ENCODE measurements at regions not wholly inside any gene's neighbourhood (a gene's known extent, or its start where the extent isn't known, plus 50 kb on each side); places are given as distances from the start of the nearest gene placed in this dataset.

GRCh38 chr10:44069573-44069972 is 315.3 kb downstream of the CXCL12 start:
- H3K4me2 ChIP-seq = no peak overlapping the region
- H3K27me3 ChIP-seq = no peaks in the 10 kb centered on the region
- no peak overlapping the region for H3K27ac ChIP-seq
- no peak overlapping the region for H3K4me3 ChIP-seq
- H3K4me1 ChIP-seq = no peaks in the 10 kb centered on the region
- no peak overlapping the region for H3K9ac ChIP-seq
- H3K36me3 ChIP-seq = no peaks in the 10 kb centered on the region
- no peak for TF ChIP-seq Cebpa-rat (IDR thresholded peaks at IDR 0.05)
- no peaks in the 10 kb centered on the region for H4K20me1 ChIP-seq
- peaks cover 0 to 8% (median 4%) of the 10 kb centered on the region in 11 experiments; a peak in 12 of 22 replicates for H3K9me3 ChIP-seq (replicated peaks in 1 of 11)

- H3K4me2 ChIP-seq = no peak overlapping the region
- H3K9me3 ChIP-seq (replicated peaks in 1 of 11) = peaks cover 0 to 5% (median 0%) of the 10 kb centered on the region in 11 experiments; a peak in 3 of 22 replicates
- no peaks in the 10 kb centered on the region for H3K27me3 ChIP-seq
- TF ChIP-seq Cebpa-rat (IDR thresholded peaks at IDR 0.05) = no peak
- H3K27ac ChIP-seq = no peak overlapping the region
- no peaks in the 10 kb centered on the region for H3K4me1 ChIP-seq
- no peak overlapping the region for H3K9ac ChIP-seq
- no peaks in the 10 kb centered on the region for H4K20me1 ChIP-seq
- H3K4me3 ChIP-seq = no peak overlapping the region
- H3K36me3 ChIP-seq = no peaks in the 10 kb centered on the region
These were observed 316.0 kb downstream of the CXCL12 start for GRCh38 chr10:44068716-44069482.

GRCh38 chr10:44067432-44067831 is 317.5 kb downstream of the CXCL12 start:
- H3K9ac ChIP-seq = no peak overlapping the region
- no peaks in the 10 kb centered on the region for H3K36me3 ChIP-seq
- no peak overlapping the region for H3K4me3 ChIP-seq
- H3K9me3 ChIP-seq (replicated peaks in 1 of 11) = no peaks in the 10 kb centered on the region
- TF ChIP-seq Cebpa-rat (IDR thresholded peaks at IDR 0.05) = no peak
- H3K4me1 ChIP-seq = no peaks in the 10 kb centered on the region
- no peaks in the 10 kb centered on the region for H3K27me3 ChIP-seq
- no peaks in the 10 kb centered on the region for H4K20me1 ChIP-seq
- H3K4me2 ChIP-seq = no peak overlapping the region
- no peak overlapping the region for H3K27ac ChIP-seq

- Histone ChIP-seq H3K4me3 (no peak overlapping the region), H4K20me1 (no peaks in the 10 kb centered on the region), H3K9ac (no peak overlapping the region), H3K9me3 (replicated peaks in 1 of 11) (no peaks in the 10 kb centered on the region), H3K27ac (no peak overlapping the region), H3K27me3 (no peaks in the 10 kb centered on the region), H3K4me1 (no peaks in the 10 kb centered on the region), H3K4me2 (no peak overlapping the region), H3K36me3 (no peaks in the 10 kb centered on the region)
- TF ChIP-seq Cebpa-rat (IDR thresholded peaks at IDR 0.05) = no peak
These were observed 318.2 kb downstream of the CXCL12 start for GRCh38 chr10:44066527-44067255.

- H3K9ac ChIP-seq = no peak overlapping the region
- H3K27ac ChIP-seq = no peak overlapping the region
- no peak overlapping the region for H3K4me3 ChIP-seq
- no peaks in the 10 kb centered on the region for H4K20me1 ChIP-seq
- no peaks in the 10 kb centered on the region for H3K9me3 ChIP-seq (replicated peaks in 1 of 11)
- H3K4me1 ChIP-seq = no peaks in the 10 kb centered on the region
- H3K4me2 ChIP-seq = no peak overlapping the region
- TF ChIP-seq Cebpa-rat (IDR thresholded peaks at IDR 0.05) = no peak
- H3K36me3 ChIP-seq = no peaks in the 10 kb centered on the region
- H3K27me3 ChIP-seq = no peaks in the 10 kb centered on the region
These were observed 318.9 kb downstream of the CXCL12 start for GRCh38 chr10:44065788-44066526.

- no peak for TF ChIP-seq Cebpa-rat (IDR thresholded peaks at IDR 0.05)
- H3K4me2 ChIP-seq = no peak overlapping the region
These were observed 319.7 kb downstream of the CXCL12 start for GRCh38 chr10:44064987-44065787.

GRCh38 chr10:44064317-44064716 is 320.6 kb downstream of the CXCL12 start:
- no peaks in the 10 kb centered on the region for H3K27me3 ChIP-seq
- H3K4me3 ChIP-seq = no peak overlapping the region
- no peak overlapping the region for H3K27ac ChIP-seq
- no peaks in the 10 kb centered on the region for H3K36me3 ChIP-seq
- no peak overlapping the region for H3K9ac ChIP-seq
- no peaks in the 10 kb centered on the region for H3K9me3 ChIP-seq (replicated peaks in 1 of 11)
- no peaks in the 10 kb centered on the region for H4K20me1 ChIP-seq
- H3K4me2 ChIP-seq = no peak overlapping the region
- no peak for TF ChIP-seq Cebpa-rat (IDR thresholded peaks at IDR 0.05)
- H3K4me1 ChIP-seq = no peaks in the 10 kb centered on the region

More at GRCh38 chr10:44064987-44065787, 319.7 kb downstream of the CXCL12 start:
- no peaks in the 10 kb centered on the region for H3K36me3 ChIP-seq
- H3K27me3 ChIP-seq = no peaks in the 10 kb centered on the region
- H3K9me3 ChIP-seq (replicated peaks in 1 of 11) = no peaks in the 10 kb centered on the region
- H3K4me3 ChIP-seq = no peak overlapping the region
- H4K20me1 ChIP-seq = no peaks in the 10 kb centered on the region
- H3K9ac ChIP-seq = no peak overlapping the region
- H3K4me1 ChIP-seq = no peaks in the 10 kb centered on the region
- H3K27ac ChIP-seq = no peak overlapping the region

- no peak overlapping the region for H3K4me3 ChIP-seq
- H4K20me1 ChIP-seq = no peaks in the 10 kb centered on the region
- H3K36me3 ChIP-seq = no peaks in the 10 kb centered on the region
- no peaks in the 10 kb centered on the region for H3K9me3 ChIP-seq (replicated peaks in 1 of 11)
- H3K4me2 ChIP-seq = no peak overlapping the region
- H3K27ac ChIP-seq = no peak overlapping the region
- H3K27me3 ChIP-seq = no peaks in the 10 kb centered on the region
- H3K9ac ChIP-seq = no peak overlapping the region
- TF ChIP-seq Cebpa-rat (IDR thresholded peaks at IDR 0.05) = no peak
- H3K4me1 ChIP-seq = no peaks in the 10 kb centered on the region
These were observed 321.2 kb downstream of the CXCL12 start for GRCh38 chr10:44063686-44064085.

- no peaks in the 10 kb centered on the region for H4K20me1 ChIP-seq
- H3K9ac ChIP-seq = no peak overlapping the region
- H3K27me3 ChIP-seq = no peaks in the 10 kb centered on the region
- no peak overlapping the region for H3K27ac ChIP-seq
- no peaks in the 10 kb centered on the region for H3K36me3 ChIP-seq
- no peaks in the 10 kb centered on the region for H3K9me3 ChIP-seq (replicated peaks in 1 of 11)
- no peak overlapping the region for H3K4me2 ChIP-seq
- no peak for TF ChIP-seq Cebpa-rat (IDR thresholded peaks at IDR 0.05)
- no peaks in the 10 kb centered on the region for H3K4me1 ChIP-seq
- H3K4me3 ChIP-seq = no peak overlapping the region
These were observed 324.2 kb downstream of the CXCL12 start for GRCh38 chr10:44060719-44061118.

All from BLaER1 treated with 17β-estradiol and CSF1 and Interleukin-3, amounts not matched to agents 10 nM and 100 nM (cell line).